K562 (cell line): ENCODE measurements at regions not wholly inside any gene's neighbourhood (a gene's known extent, or its start where the extent isn't known, plus 50 kb on each side); places are given as distances from the start of the nearest gene placed in this dataset.

Experiments
- ATAC-seq: fragments of 200-7000 bp; cut with Tn5 transposase; 3 replicates; pipeline ENCODE4 v1.9.1; 2020; ENCODE audit warnings: moderate library complexity
- BruUV-seq: library from RNA; stranded (reverse); fragments of 400-500 nt; replicated peaks from 2 replicates; lab custom pipeline; 2021; lab: Mats Ljungman, UMichigan
- CTCF ChIA-PET: fragments of 300-600 bp; formaldehyde crosslinking; extraction: SDS; loops from one replicate; lab custom pipeline; 2021; ENCODE audit warnings: low intra/inter-chr PET ratio; lab: Yijun Ruan, JAX
- POLR2A ChIA-PET: fragments of 300-600, 350-650 bp; sonication (Branson Sonifier 250); formaldehyde crosslinking; extraction: SDS; loops from one replicate; lab custom pipeline; 2021; ENCODE audit warnings: antibody characterized with exemption, inconsistent platforms; lab: Yijun Ruan, JAX
- DNase-seq, 4 experiments: peaks; one replicate each; pipeline versions ENCODE4 v3.0.0 to v3.0.0-alpha.2; 2011 to 2018; ENCODE audit warnings: low spot score in 3 of 4, mixed read lengths in 3 of 4; ENCODE audit errors: extremely low read depth in 1 of 4
- FAIRE-seq: peaks from 2 replicates; lab custom pipeline; 2011; peaks lifted over from hg19 to GRCh38; lab: Jason Lieb, UNC
- H2AFZ ChIP-seq: 2 replicates; pipeline ENCODE4 v1.6.0; 2011; ENCODE audit warnings: low read depth, low read length, control low read depth, inconsistent platforms
- H3K27ac ChIP-seq: fragments of 200-600 bp; 3 replicates; pipeline ENCODE4 v1.8.0; 2011; ENCODE audit warnings: low read depth, mild to moderate bottlenecking, control low read depth, inconsistent platforms, low read length, moderate library complexity, mixed read lengths; ENCODE audit errors: extremely low read depth
- H3K27me3 ChIP-seq, 2 experiments: fragments of 300-600 bp in 1 of 2; 2 replicates in 1 of 2; 3 replicates in 1 of 2; pipeline versions ENCODE4 v1.6.0 to v1.8.0; 2011; ENCODE audit warnings: inconsistent platforms in 2 of 2, low read length in 2 of 2, mild to moderate bottlenecking in 1 of 2, mixed read lengths in 1 of 2, moderate library complexity in 1 of 2; ENCODE audit not compliant: control insufficient read depth in 2 of 2, insufficient read depth in 2 of 2
- H3K36me3 ChIP-seq: fragments of 300-600 bp; 3 replicates; pipeline ENCODE4 v1.8.0; 2011; ENCODE audit warnings: mild to moderate bottlenecking, low read length, inconsistent platforms; ENCODE audit not compliant: control insufficient read depth, insufficient read depth
- H3K4me1 ChIP-seq, 2 experiments: fragments of 200-600 bp in 1 of 2; replicated peaks in 1 of 2; 2 replicates in 1 of 2; 3 replicates in 1 of 2; pipeline versions ENCODE4 v1.5.1 to v1.8.0; 2011; ENCODE audit warnings: inconsistent platforms in 2 of 2, low read length in 2 of 2, mild to moderate bottlenecking in 1 of 2, mixed read lengths in 1 of 2, moderate library complexity in 1 of 2; ENCODE audit not compliant: control insufficient read depth in 2 of 2, insufficient read depth in 2 of 2
- H3K4me2 ChIP-seq: 2 replicates; pipeline ENCODE4 v1.6.1; 2011; ENCODE audit warnings: low read length, control low read depth, inconsistent platforms, mixed read lengths; ENCODE audit not compliant: insufficient read depth
- H3K4me3 ChIP-seq: fragments of 200-600 bp; sonication (generic), shearing (Covaris generic); 2 replicates; pipeline ENCODE4 v1.5.1; 2016; ENCODE audit warnings: control low read depth, inconsistent platforms
- H3K79me2 ChIP-seq: fragments of 200-600 bp; 3 replicates; pipeline ENCODE4 v1.8.0; 2011; ENCODE audit warnings: low read length, inconsistent platforms; ENCODE audit not compliant: control insufficient read depth, insufficient read depth
- H3K9ac ChIP-seq, 2 experiments: 2 replicates each; pipeline versions ENCODE4 v1.6.0 to v1.6.1; 2011; ENCODE audit warnings: low read depth in 2 of 2, low read length in 2 of 2, control low read depth in 1 of 2, inconsistent platforms in 1 of 2, mild to moderate bottlenecking in 1 of 2, mixed read lengths in 1 of 2; ENCODE audit not compliant: insufficient read depth in 1 of 2
- H3K9me1 ChIP-seq: one replicate; pipeline ENCODE4 v1.6.0; 2011; ENCODE audit warnings: inconsistent platforms, mild to moderate bottlenecking, low read length, moderate library complexity; ENCODE audit not compliant: control insufficient read depth, insufficient read depth
- H3K9me3 ChIP-seq: replicated peaks from 2 replicates; pipeline ENCODE4 v1.5.1; 2011; ENCODE audit warnings: low read depth, low read length, inconsistent platforms; ENCODE audit not compliant: control insufficient read depth, insufficient read depth
- H4K20me1 ChIP-seq: replicated peaks from 2 replicates; pipeline ENCODE4 v1.6.1; 2011; ENCODE audit warnings: low read length, inconsistent platforms, mixed read lengths; ENCODE audit not compliant: control insufficient read depth, insufficient read depth
- STAT6 ChIP-seq: sonication (generic); formaldehyde crosslinking; IDR thresholded peaks from 2 replicates; pipeline ENCODE4 v1.8.1; 2023; ENCODE audit warnings: mild to moderate bottlenecking, missing genetic modification reagents
- ZBTB7A ChIP-seq: IDR thresholded peaks from 2 replicates; pipeline ENCODE4 v1.6.1; 2011; ENCODE audit warnings: low read depth, mild to moderate bottlenecking, low read length, moderate library complexity, borderline replicate concordance; ENCODE audit not compliant: control insufficient read depth
- WGBS: fragments of 100-300 bp; shearing (Covaris generic); methylation state at CpG from one replicate; pipeline ENCODE4 v1.1.6; 2016; ENCODE audit warnings: low coverage, mixed read lengths; ENCODE audit not compliant: insufficient coverage; ENCODE audit errors: missing lambda C conversion rate; 5-methylcytosine and 5-hydroxymethylcytosine counted together
- in situ Hi-C: fragments of 300-500 bp; cut with MboI; formaldehyde crosslinking; loops from 4 replicates; pipeline ENCODE4 v1.15.0; 2018; ENCODE audit warnings: inconsistent platforms, mixed read lengths
- intact Hi-C: fragments of 100-400 bp; cut with micrococcal nuclease; formaldehyde crosslinking; loops from 2 replicates; pipeline ENCODE4 v1.14.2; 2022
- TF ChIP-seq, protein P1 (sequence below): fragments of 250-450 bp; sonication (Bioruptor Pico); IDR thresholded peaks from 2 replicates; pipeline ENCODE4 v1.4.0; 2020
- TF ChIP-seq, protein P2 (sequence below), 2 experiments: fragments of 450-650 bp in 1 of 2; sonication (generic) in 1 of 2; formaldehyde crosslinking in 1 of 2; IDR thresholded peaks; 2 replicates each; pipeline versions ENCODE4 v1.7.1 to v1.9.0; 2016 to 2022; ENCODE audit warnings: inconsistent platforms in 1 of 2, mild to moderate bottlenecking in 1 of 2, missing genetic modification reagents in 1 of 2

GRCh38 chr14:78088916-78089315, 81.3 kb upstream of the NRXN3 start:
- CTCF ChIA-PET: no interaction called here
- Histone ChIP-seq H3K9me1 (no peaks in the 10 kb centered on the region), H3K9ac (no peak overlapping the region), H3K4me2 (no peak overlapping the region), H3K79me2 (no peaks in the 10 kb centered on the region), H3K4me1 (no peaks in the 10 kb centered on the region), H2AFZ (no peak overlapping the region), H4K20me1 (no peaks in the 10 kb centered on the region), H3K27me3 (peaks cover 9 to 30% of the 10 kb centered on the region in 2 experiments; a peak in 3 of 5 replicates), H3K9me3 (no peaks in the 10 kb centered on the region), H3K27ac (no peak overlapping the region), H3K4me3 (no peak overlapping the region), H3K36me3 (no peaks in the 10 kb centered on the region)
- POLR2A ChIA-PET: interaction anchor here (0.6 to 1.2 kb wide), 2 partner anchors 13 to 53 kb away, joined by 3 to 4 read pairs; no protein-coding TSS in a partner anchor
- FAIRE-seq (no peak), ATAC-seq (peak; percentile 69), DNase-seq (no peak)
- in situ Hi-C loops (no loop called here), intact Hi-C loops (no loop called here)
- BruUV-seq: no TSS peak
- WGBS: 3% methylated on average over 3 of the region's 3 CpGs
- TF ChIP-seq, protein P1, sequence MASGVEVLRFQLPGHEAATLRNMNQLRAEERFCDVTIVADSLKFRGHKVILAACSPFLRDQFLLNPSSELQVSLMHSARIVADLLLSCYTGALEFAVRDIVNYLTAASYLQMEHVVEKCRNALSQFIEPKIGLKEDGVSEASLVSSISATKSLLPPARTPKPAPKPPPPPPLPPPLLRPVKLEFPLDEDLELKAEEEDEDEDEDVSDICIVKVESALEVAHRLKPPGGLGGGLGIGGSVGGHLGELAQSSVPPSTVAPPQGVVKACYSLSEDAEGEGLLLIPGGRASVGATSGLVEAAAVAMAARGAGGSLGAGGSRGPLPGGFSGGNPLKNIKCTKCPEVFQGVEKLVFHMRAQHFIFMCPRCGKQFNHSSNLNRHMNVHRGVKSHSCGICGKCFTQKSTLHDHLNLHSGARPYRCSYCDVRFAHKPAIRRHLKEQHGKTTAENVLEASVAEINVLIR (CRISPR knock-in tag): no peak
- TF ChIP-seq, protein P2, sequence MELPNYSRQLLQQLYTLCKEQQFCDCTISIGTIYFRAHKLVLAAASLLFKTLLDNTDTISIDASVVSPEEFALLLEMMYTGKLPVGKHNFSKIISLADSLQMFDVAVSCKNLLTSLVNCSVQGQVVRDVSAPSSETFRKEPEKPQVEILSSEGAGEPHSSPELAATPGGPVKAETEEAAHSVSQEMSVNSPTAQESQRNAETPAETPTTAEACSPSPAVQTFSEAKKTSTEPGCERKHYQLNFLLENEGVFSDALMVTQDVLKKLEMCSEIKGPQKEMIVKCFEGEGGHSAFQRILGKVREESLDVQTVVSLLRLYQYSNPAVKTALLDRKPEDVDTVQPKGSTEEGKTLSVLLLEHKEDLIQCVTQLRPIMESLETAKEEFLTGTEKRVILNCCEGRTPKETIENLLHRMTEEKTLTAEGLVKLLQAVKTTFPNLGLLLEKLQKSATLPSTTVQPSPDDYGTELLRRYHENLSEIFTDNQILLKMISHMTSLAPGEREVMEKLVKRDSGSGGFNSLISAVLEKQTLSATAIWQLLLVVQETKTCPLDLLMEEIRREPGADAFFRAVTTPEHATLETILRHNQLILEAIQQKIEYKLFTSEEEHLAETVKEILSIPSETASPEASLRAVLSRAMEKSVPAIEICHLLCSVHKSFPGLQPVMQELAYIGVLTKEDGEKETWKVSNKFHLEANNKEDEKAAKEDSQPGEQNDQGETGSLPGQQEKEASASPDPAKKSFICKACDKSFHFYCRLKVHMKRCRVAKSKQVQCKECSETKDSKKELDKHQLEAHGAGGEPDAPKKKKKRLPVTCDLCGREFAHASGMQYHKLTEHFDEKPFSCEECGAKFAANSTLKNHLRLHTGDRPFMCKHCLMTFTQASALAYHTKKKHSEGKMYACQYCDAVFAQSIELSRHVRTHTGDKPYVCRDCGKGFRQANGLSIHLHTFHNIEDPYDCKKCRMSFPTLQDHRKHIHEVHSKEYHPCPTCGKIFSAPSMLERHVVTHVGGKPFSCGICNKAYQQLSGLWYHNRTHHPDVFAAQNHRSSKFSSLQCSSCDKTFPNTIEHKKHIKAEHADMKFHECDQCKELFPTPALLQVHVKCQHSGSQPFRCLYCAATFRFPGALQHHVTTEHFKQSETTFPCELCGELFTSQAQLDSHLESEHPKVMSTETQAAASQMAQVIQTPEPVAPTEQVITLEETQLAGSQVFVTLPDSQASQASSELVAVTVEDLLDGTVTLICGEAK (IDR thresholded peaks at IDR 0.05): 0 out of 2 replicates have a peak, but pooled peaks have one; percentile 40
- TF ChIP-seq, protein P2 (CRISPR knock-in tag; IDR thresholded peaks at IDR 0.05): no peak
- TF ChIP-seq ZBTB7A (no peak), STAT6 (CRISPR knock-in tag) (no peak)
